NCI-H345 treated with DMSO at 0.1 percent for 48 hours (cell line): ENCODE measurements at regions not wholly inside any gene's neighbourhood (a gene's known extent, or its start where the extent isn't known, plus 50 kb on each side); places are given as distances from the start of the nearest gene placed in this dataset.

Experiments
- DNase-seq: peaks from one replicate; lab custom pipeline; 2025; ENCODE audit not compliant: unreplicated experiment; lab: John Stamatoyannopoulos, UW

DNA sequence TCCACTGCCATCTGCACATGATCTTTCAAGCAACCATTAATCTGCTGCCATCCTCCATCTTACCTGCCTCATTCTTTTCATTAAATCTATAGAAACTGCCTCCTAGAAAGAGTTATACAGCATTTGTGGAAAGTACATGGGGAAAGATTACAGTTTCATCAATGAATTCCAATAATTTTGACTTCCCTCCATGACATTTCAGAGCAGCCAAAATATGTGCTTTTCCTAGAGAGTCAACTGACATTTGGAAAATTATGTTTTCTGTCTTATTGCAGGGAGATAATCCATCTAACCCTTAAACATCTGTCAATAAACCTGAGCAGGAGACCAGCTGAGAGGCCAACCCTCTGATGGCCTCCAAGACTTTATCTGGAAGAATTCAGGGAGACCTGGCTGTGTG, 147.0 kb upstream of the CDH5 start:
- DNase-seq, result no peak

DNA sequence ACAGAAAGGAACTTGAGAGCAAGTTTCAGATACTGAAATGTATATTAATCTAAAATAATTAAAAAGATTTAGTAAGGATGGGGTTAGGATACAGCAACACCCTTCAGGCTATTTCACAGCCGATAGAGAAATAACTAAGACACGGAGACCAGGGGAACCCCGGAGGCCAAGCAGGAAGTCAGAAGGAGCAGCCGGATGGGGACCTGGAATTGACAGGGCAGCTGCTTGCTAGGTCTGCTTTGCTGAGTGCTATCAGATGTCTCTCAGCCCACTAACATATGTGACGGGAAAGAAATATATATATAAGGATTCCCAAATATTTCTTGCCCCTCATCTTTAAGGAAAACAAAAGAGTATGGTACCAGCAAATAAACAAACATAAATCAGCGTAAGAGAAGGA, 154.1 kb upstream of the CDH5 start:
- DNase-seq, result no peak

DNA sequence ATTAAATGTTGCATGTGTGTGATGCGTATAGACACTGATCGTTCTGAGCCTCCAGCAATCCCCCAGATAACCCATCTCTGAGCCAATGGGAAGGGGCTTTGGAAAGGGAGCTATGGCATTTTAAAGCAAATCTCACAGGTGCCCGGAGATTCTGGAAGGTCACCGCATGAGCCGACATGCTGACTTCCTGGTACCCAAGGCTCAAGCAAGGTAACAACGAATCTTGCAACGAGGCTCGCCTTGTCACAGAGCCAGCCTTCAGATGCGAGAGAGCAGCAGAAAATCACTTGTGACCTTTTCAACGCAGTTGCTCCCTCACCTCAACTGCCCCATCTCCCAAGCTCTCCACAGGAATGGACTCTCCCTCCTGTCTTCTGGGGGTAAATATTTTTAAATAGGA, 154.8 kb upstream of the CDH5 start:
- no peak for DNase-seq

- no peak for DNase-seq
These were observed 158.6 kb upstream of the CDH5 start for GRCh38 chr16:66207883-66208265.

DNA sequence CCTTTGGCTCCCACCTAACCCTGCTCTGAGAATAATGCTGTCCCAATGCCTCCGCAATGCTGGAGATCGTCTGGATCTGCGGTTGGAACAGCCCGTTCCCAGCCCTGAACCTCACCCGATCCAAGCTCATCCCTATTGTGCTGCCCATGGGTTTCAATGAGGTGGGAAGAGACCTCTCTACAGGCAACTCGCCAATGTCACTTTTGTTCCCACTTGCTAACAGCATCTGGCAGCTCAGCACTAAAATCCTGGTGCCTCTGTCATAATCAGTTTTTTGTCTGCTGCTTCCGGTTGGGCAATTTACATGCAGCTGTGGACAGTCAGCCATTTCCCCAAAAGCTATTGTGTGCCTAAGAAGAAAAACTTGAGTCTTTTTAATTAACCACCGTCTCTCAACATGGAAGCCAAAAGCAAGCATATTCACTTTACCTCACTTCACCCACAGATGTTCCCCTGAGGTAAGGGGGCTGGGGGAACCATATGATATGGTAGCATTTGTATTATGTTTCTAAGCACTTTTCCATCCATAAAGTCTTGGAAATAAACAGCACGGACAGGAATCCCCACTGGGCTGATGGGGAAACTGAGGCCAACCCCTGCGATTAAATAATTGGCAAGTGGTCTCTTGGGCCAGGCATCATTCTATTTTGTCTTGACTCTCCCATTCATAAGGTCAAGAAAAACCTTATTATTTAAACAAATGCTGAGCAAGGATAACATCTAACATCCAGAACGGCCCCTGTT, 159.2 kb upstream of the CDH5 start:
- DNase-seq, result no peak

GRCh38 chr16:66206363-66206762, 160.1 kb upstream of the CDH5 start:
- no peak for DNase-seq

DNA sequence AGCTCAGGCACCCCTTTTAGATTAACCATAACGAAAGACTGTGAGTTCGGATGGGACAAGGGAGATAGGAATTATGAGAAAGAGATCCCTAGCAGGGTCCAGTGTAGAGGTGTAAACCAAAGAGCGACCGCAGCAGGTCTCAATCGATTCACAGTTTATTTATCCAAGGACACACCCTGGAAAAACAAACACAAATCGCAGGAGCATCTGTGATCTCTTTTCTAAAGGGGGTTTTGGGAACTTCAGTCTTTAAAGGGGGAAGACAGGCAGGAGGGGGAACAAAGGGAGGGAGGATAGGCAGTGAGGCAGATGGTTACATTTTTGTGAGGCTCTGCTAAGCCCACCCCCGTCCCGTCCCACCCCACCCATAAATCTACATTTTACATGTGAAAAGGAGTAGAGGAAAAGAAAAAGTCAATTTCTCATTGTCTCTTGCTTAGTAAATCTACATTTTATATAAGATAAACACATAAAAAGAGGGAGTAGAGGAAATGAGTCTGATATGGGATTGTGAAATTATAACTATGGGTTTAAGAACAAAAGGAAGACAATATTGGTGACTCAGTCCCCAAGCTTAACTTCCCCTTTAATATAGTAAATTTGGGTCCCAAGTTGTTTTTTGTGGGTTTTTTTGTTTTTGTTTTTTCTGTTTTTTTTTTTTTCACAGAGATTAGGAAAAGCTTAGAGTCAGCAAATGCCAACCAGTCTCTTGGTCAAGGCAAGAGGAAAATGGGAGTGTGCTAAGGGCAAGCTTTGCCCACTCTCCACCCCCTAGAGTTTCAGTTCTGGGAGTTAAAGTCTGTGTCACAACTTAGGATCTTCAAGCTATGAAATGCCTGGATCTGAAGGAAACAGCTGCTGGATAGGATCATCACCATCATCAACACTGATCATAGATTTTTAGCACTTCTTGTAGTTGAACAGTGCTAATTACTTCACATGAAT, 160.9 kb upstream of the CDH5 start:
- DNase-seq, result peak; percentile 46

DNA sequence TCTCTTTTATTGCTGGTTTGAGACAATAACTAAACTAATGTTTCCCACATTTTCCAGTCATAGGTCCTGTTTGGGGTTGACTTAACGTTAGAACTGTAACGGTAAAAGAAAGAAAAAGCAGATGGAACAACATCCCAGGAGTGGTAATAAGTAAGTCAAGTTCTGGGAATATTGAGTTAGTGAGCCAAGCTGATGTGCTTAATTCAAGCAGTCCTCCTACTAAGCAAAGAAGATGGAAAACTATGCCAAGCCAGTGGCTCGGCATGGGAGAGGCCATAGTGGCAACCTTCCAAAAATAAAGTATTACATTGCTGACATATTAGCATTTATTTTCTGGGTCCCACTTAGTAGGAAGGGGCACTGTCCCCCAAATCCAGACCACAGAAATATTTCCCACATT, 161.7 kb upstream of the CDH5 start:
- DNase-seq, result no peak

DNA sequence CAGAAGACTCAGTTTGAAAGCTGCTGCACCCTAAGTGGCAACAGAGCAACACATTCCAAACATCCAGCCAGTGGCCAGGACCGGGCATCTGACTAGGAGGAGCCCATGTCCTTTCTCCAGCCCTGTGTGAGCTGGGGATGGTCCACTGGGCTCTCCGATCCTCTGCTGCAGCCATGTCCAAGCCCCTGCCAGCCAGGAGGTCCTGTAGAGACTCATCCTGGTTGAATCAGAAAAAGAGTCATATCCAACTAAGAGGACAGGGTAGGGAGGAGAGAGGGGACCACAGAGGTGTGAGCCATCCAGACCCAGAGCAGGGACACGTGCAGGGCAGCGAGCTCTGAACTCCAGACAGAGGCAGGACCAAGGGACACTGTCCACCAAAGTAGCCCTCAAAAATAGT, 163.0 kb upstream of the CDH5 start:
- no peak for DNase-seq

- DNase-seq, result no peak
These were observed 167.3 kb upstream of the CDH5 start for GRCh38 chr16:66199189-66199588.

GRCh38 chr16:66198641-66199040, 167.8 kb upstream of the CDH5 start:
- DNase-seq, result no peak

DNA sequence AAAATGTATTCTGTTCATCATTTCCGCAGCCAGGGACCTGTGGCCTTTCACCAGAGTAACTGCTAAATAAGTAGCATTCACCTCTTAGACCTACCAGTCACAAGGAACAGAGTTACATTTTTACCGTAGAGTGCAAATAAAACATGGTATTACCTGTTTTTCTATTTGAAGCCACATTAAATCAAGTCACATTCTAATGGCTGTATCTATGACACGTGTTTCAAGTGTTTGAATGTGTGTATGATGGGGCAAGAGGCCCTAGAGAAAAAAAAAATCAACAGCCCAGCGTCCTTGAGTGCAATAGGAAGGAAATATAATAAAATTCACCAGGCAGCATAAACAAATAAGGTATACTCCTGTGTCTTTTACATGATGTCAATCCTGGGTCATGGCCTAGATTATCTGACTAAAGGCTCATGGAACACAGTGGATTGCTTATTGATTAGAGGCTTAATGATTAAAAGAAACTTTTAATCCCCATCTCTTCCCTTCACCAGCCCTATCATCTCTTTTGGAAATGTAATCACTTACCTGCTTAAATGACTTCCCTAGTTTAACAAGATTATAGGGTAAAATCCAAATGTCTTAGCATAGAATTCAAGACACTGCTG, 168.7 kb upstream of the CDH5 start:
- no peak for DNase-seq

DNA sequence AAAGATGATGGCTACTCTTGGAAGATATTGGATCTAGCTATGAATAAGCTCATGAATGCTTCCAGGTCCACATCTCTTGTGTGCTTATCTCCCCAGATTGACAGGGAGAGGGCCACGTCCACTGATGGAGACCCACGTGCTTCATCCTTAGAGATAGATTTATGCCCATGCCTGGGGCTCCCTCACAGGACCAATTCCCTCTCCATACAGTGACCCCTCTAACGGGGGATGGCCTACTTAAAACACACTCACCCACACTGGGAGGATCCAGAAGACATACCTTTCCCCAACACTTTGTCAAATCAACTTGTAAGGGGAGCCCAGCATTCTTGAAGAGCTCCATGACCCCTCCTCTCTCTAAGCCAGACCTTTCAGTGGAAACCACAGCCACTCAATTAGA, 169.7 kb upstream of the CDH5 start:
- no peak for DNase-seq

DNA sequence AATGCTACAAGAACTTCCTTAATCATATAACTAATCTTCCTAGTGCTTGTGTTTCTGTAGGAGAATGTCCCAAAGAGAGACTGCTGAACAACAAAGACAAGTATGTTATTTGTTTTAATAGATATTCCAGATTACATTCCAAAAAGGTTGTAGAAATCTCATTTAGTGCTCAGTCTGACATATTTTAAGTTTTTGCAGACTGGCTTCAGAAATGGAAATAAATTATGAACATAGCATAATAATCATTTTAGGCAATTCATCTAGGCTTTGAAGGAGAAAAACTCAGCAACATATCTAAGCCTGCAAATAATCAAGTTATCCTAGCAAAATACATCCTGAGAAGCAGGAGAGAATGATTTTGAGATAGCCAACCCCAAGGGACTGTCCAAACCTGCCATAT, 171.6 kb upstream of the CDH5 start:
- no peak for DNase-seq

DNA sequence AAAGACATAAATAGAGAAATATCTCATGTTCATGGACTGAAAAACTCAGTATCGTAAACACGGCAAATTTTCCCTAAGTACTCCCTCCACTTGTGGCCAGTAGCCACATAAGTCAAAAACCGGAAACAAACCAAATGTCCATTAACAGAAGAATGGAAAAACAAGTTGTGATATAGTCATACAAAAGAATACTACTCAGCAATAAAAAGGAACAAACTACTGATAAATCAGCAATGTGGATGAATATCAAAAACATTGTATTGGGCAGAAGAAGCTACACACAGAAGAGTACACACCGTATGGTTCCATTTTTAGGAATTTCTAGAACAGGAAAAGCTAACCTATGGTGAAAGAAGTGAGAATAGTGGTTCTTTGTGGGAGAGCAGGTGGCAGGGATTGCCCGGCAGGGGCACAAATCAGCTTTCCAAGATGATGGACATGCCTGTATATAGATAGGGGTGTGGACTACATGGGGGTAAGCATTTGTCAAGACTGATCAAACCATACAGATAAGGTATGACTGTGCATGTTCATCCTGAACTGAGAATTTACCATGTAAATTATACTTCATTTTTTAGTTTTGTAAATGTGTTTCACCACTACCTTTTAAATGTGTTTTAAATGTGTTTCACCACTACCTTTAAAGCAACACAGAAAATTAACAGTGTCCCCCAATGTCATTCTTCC, 172.8 kb upstream of the CDH5 start:
- no peak for DNase-seq

GRCh38 chr16:66190411-66190810, 176.1 kb upstream of the CDH5 start:
- DNase-seq, result no peak

DNA sequence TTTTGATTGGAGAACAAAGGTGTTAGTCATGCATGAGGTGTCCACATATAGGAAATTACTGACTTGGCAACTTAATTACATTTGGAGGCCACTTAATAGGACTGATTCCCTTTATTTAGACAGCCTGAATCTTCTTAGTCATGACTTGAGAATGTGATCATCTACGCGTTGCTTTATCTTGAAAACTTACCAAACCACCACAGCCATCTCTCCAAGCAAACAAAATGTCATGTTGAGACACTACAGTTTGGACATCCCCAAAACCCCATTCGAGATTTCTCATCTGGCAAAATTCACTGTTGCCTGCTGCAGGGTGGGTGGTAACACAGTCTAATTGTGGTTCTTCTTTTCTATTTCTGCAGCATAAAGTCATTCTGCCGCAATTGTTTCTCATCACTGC, 176.5 kb upstream of the CDH5 start:
- no peak for DNase-seq

GRCh38 chr16:66188917-66189725, 177.4 kb upstream of the CDH5 start:
- DNase-seq, result no peak

GRCh38 chr16:66186251-66186785, 180.2 kb upstream of the CDH5 start:
- no peak for DNase-seq

DNA sequence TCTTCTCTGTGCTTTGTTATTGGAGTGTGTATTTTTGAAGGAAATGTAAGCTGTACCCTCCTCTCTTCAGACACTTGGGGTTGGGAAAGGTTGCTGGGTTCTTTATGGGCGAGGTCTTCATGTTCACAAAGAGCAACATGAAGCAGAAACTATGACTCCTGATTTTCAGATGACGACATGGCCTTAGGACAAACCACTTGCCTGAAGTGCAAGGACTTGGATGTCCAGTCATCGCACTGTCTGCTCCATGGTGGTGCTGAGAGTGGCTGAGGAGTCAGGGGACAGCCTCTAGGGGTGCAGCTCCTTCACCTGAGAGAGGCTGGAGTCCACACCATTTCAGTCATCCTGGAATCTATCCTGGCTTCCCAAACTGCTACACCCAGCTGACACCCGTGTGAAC, 183.9 kb upstream of the CDH5 start:
- DNase-seq, result no peak
